GM12878 (cell line): ENCODE measurements at regions not wholly inside any gene's neighbourhood (a gene's known extent, or its start where the extent isn't known, plus 50 kb on each side); places are given as distances from the start of the nearest gene placed in this dataset.

Source experiments
- ATAC-seq: fragments of 200-7000 bp; cut with Tn5 transposase; 3 replicates; pipeline ENCODE4 v1.9.1; 2020; ENCODE audit warnings: mild to moderate bottlenecking, moderate library complexity
- BruUV-seq: library from RNA; stranded (reverse); fragments of 400-500 nt; replicated peaks from 2 replicates; lab custom pipeline; 2021; lab: Mats Ljungman, UMichigan
- CTCF ChIA-PET: fragments of 300-600 bp; sonication (Branson Sonifier 250); formaldehyde crosslinking; extraction: SDS; loops from one replicate; lab custom pipeline; 2021; ENCODE audit warnings: inconsistent platforms; lab: Yijun Ruan, JAX
- POLR2A ChIA-PET: fragments of 350-600 bp; formaldehyde crosslinking; extraction: SDS; loops from one replicate; lab custom pipeline; 2021; ENCODE audit warnings: inconsistent platforms; lab: Charles Lee
- RAD21 ChIA-PET: fragments of 300-600 bp; sonication (Branson Sonifier 250); formaldehyde crosslinking; loops from one replicate; lab custom pipeline; 2023; ENCODE audit warnings: antibody characterized with exemption; ENCODE audit not compliant: unreplicated experiment; lab: Charles Lee
- SMC1A ChIA-PET: fragments of 300-600 bp; sonication (Branson Sonifier 250); formaldehyde crosslinking; loops from one replicate; lab custom pipeline; 2023; ENCODE audit not compliant: unreplicated experiment, uncharacterized antibody; lab: Charles Lee
- DNase-seq: peaks from one replicate; pipeline ENCODE4 v3.0.0-alpha.2; 2011; ENCODE audit warnings: low read depth, low spot score
- FAIRE-seq: peaks from 3 replicates; lab custom pipeline; 2011; peaks lifted over from hg19 to GRCh38; lab: Jason Lieb, UNC
- H2AFZ ChIP-seq: 2 replicates; pipeline ENCODE4 v1.6.0; 2011; ENCODE audit warnings: low read depth, low read length, control low read depth; ENCODE audit not compliant: control insufficient read depth
- H3K27ac ChIP-seq: 2 replicates; pipeline ENCODE4 v1.5.1; 2011; ENCODE audit warnings: control low read depth; ENCODE audit not compliant: control insufficient read depth, insufficient read depth
- H3K27me3 ChIP-seq, 2 experiments: replicated peaks in 1 of 2; 2 replicates each; pipeline versions ENCODE4 v1.6.0 to v1.6.1; 2011; ENCODE audit warnings: low read length in 1 of 2; ENCODE audit not compliant: control insufficient read depth in 2 of 2, insufficient read depth in 2 of 2
- H3K36me3 ChIP-seq, 2 experiments: 2 replicates each; pipeline ENCODE4 v1.5.1; 2011; ENCODE audit warnings: low read length in 1 of 2; ENCODE audit not compliant: control insufficient read depth in 2 of 2, insufficient read depth in 2 of 2
- H3K4me1 ChIP-seq: 2 replicates; pipeline ENCODE4 v1.6.1; 2011; ENCODE audit warnings: mild to moderate bottlenecking, low read length, moderate library complexity, mixed read lengths; ENCODE audit not compliant: control insufficient read depth, insufficient read depth
- H3K4me2 ChIP-seq: 2 replicates; pipeline ENCODE4 v1.6.0; 2011; ENCODE audit warnings: control low read depth; ENCODE audit not compliant: control insufficient read depth, insufficient read depth
- H3K4me3 ChIP-seq: fragments of 200-600 bp; sonication (generic); 2 replicates; pipeline ENCODE4 v1.5.1; 2016
- H3K79me2 ChIP-seq: 2 replicates; pipeline ENCODE4 v1.6.0; 2011; ENCODE audit warnings: low read length; ENCODE audit not compliant: control insufficient read depth, insufficient read depth
- H3K9ac ChIP-seq: 2 replicates; pipeline ENCODE4 v1.8.0; 2011; ENCODE audit warnings: low read length, control low read depth, mixed read lengths; ENCODE audit not compliant: control insufficient read depth, insufficient read depth
- H3K9me3 ChIP-seq: replicated peaks from 3 replicates; pipeline ENCODE4 v1.5.1; 2011; ENCODE audit warnings: mild to moderate bottlenecking, low read length; ENCODE audit not compliant: control insufficient read depth, insufficient read depth
- H4K20me1 ChIP-seq: 2 replicates; pipeline ENCODE4 v1.6.0; 2011; ENCODE audit not compliant: control insufficient read depth, insufficient read depth
- CEBPZ ChIP-seq: fragments of 150-350 bp; IDR thresholded peaks from 2 replicates; pipeline ENCODE4 v1.6.1; 2016; ENCODE audit warnings: low read depth, low read length
- CREM ChIP-seq: IDR thresholded peaks from 2 replicates; pipeline ENCODE4 v1.6.1; 2014; ENCODE audit warnings: antibody characterized with exemption, low read depth
- E4F1 ChIP-seq: fragments of 450-650 bp; IDR thresholded peaks from 2 replicates; pipeline ENCODE4 v1.6.1; 2018; ENCODE audit warnings: borderline replicate concordance, mild to moderate bottlenecking; ENCODE audit not compliant: partially characterized antibody
- ETV6 ChIP-seq, 2 experiments: fragments of 450-650 bp in 1 of 2; IDR thresholded peaks in 1 of 2; conservative IDR thresholded peaks in 1 of 2; 2 replicates each; pipeline ENCODE4 v1.6.1; 2014; ENCODE audit warnings: antibody characterized with exemption in 1 of 2, borderline replicate concordance in 1 of 2, low read depth in 1 of 2, mild to moderate bottlenecking in 1 of 2, moderate library complexity in 1 of 2
- KAT2A ChIP-seq: conservative IDR thresholded peaks from 2 replicates; pipeline ENCODE4 v1.6.1; 2011; ENCODE audit warnings: low read depth, low read length; ENCODE audit not compliant: control insufficient read depth
- MTA2 ChIP-seq: fragments of 450-650 bp; IDR thresholded peaks from 2 replicates; pipeline ENCODE4 v1.6.1; 2016; ENCODE audit warnings: low read depth, mild to moderate bottlenecking, moderate library complexity
- RAD21 ChIP-seq: IDR thresholded peaks from 2 replicates; pipeline ENCODE4 v1.6.1; 2011; ENCODE audit warnings: mild to moderate bottlenecking, low read depth, low read length, moderate library complexity; ENCODE audit not compliant: insufficient read depth
- SREBF2 ChIP-seq: IDR thresholded peaks from 2 replicates; pipeline ENCODE4 v1.6.1; 2012; ENCODE audit warnings: mild to moderate bottlenecking, low read length
- STAT1 ChIP-seq: fragments of 450-650 bp; conservative IDR thresholded peaks from 2 replicates; pipeline ENCODE4 v1.6.1; 2014; ENCODE audit warnings: antibody characterized with exemption, mild to moderate bottlenecking
- ZBTB40 ChIP-seq: fragments of 450-650 bp; IDR thresholded peaks from 2 replicates; pipeline ENCODE4 v1.6.1; 2016; ENCODE audit warnings: mild to moderate bottlenecking, moderate library complexity, borderline replicate concordance
- ZNF622 ChIP-seq: fragments of 450-650 bp; IDR thresholded peaks from 2 replicates; pipeline ENCODE4 v1.6.1; 2017; ENCODE audit warnings: mild to moderate bottlenecking, inconsistent platforms
- WGBS: methylation state at CpG from one replicate; pipeline ENCODE4 v1.1.6; 2016; ENCODE audit warnings: low lambda C conversion rate; ENCODE audit not compliant: insufficient replicate concordance, insufficient coverage; ENCODE audit errors: missing lambda C conversion rate; 5-methylcytosine and 5-hydroxymethylcytosine counted together
- in situ Hi-C: fragments of 300-500 bp; cut with MboI; formaldehyde crosslinking; loops from 9 replicates; pipeline ENCODE4 v1.14.3; 2018; ENCODE audit warnings: mixed read lengths
- intact Hi-C: fragments of 100-400 bp; cut with micrococcal nuclease; formaldehyde crosslinking; loops from one replicate; pipeline ENCODE4 v1.14.2; 2022; ENCODE audit not compliant: unreplicated experiment

- Histone ChIP-seq H3K4me2 (no peak overlapping the region), H3K4me3 (no peak overlapping the region), H3K9me3 (no peaks in the 10 kb centered on the region), H3K79me2 (no peaks in the 10 kb centered on the region), H3K36me3 (no peaks in the 10 kb centered on the region), H2AFZ (no peak overlapping the region)
- FAIRE-seq: no peak
- WGBS: 14% methylated on average over 3 of the region's 3 CpGs
- ATAC-seq: no peak
- no TSS peak for BruUV-seq
- TF ChIP-seq ZNF622: no peak
- TF ChIP-seq CEBPZ: no peak
- TF ChIP-seq ZBTB40: no peak
- no peak for TF ChIP-seq RAD21
- TF ChIP-seq STAT1: no peak
- TF ChIP-seq ETV6 (conservative IDR thresholded peaks at IDR 0.05 in 1 of 2, IDR thresholded peaks at IDR 0.05 in 1 of 2; ENCODE audit: borderline replicate concordance in 1 of 2, low read depth in 1 of 2): no peak
- no peak for TF ChIP-seq KAT2A
- no peak for TF ChIP-seq SREBF2
- no peak for TF ChIP-seq CREM
- no peak for TF ChIP-seq MTA2
- no peak for TF ChIP-seq E4F1
- TF ChIP-seq, all 136 proteins: peak for 0
- Histone ChIP-seq H4K20me1 (no peaks in the 10 kb centered on the region), H3K27ac (no peak overlapping the region), H3K9ac (no peak overlapping the region), H3K4me1 (no peaks in the 10 kb centered on the region), H3K27me3 (no peaks in the 10 kb centered on the region)
- POLR2A ChIA-PET: no interaction called here
- RAD21 ChIA-PET: no interaction called here
- CTCF ChIA-PET: no interaction called here
- SMC1A ChIA-PET: no interaction called here
- in situ Hi-C loops: no loop called here
- DNase-seq: no peak
- intact Hi-C loops: no loop called here
Measured at GRCh38 chr3:155007729-155008128, 72.4 kb upstream of the MME start.
